Astrocyte (in vitro differentiated cells and primary cell): ENCODE measurements at regions not wholly inside any gene's neighbourhood (a gene's known extent, or its start where the extent isn't known, plus 50 kb on each side); places are given as distances from the start of the nearest gene placed in this dataset.

Experiments
- CTCF ChIP-seq: IDR thresholded peaks from 2 replicates; pipeline ENCODE4 v1.5.1; 2011; ENCODE audit warnings: low read depth, mild to moderate bottlenecking, inconsistent platforms, low read length, moderate library complexity; ENCODE audit not compliant: insufficient read depth
- EZH2 ChIP-seq: IDR thresholded peaks from 2 replicates; pipeline ENCODE4 v1.6.1; 2012; ENCODE audit warnings: mild to moderate bottlenecking, low read length, inconsistent platforms; ENCODE audit not compliant: insufficient read depth

- TF ChIP-seq CTCF (no peak), EZH2 (no peak)
Measured at GRCh38 chr17:74055508-74056160, 147.8 kb upstream of the RPL38 start.
